B cell (primary cell): ENCODE measurements at regions not wholly inside any gene's neighbourhood (a gene's known extent, or its start where the extent isn't known, plus 50 kb on each side); places are given as distances from the start of the nearest gene placed in this dataset.
"Not testable (repeated sequence)": the region's sequence is repeated elsewhere in the genome, so short reads cannot be mapped to it uniquely, and the experiment has no call there.

Experiments
- CTCF ChIP-seq: fragments of 200-600 bp; IDR thresholded peaks from one replicate; pipeline ENCODE4 v1.8.0; 2022; ENCODE audit warnings: antibody characterized with exemption, mild to moderate bottlenecking
- EZH2 ChIP-seq: IDR thresholded peaks from 2 replicates; pipeline ENCODE4 v1.6.1; 2012; ENCODE audit warnings: borderline replicate concordance, low read depth, mild to moderate bottlenecking, moderate library complexity, low read length; ENCODE audit not compliant: insufficient read depth, poor library complexity, severe bottlenecking

GRCh38 chr3:14028122-14028521 lies 96.5 kb downstream of the CHCHD4 start:
- not testable (repeated sequence) for TF ChIP-seq CTCF, EZH2
